HG02973 (cell line): ENCODE measurements at regions not wholly inside any gene's neighbourhood (a gene's known extent, or its start where the extent isn't known, plus 50 kb on each side); places are given as distances from the start of the nearest gene placed in this dataset.
"Not testable (repeated sequence)": the region's sequence is repeated elsewhere in the genome, so short reads cannot be mapped to it uniquely, and the experiment has no call there.

Experiments
- ATAC-seq: cut with Tn5 transposase; IDR thresholded peaks from one replicate; pipeline ENCODE4 v1.9.1; 2021; ENCODE audit warnings: moderate library complexity; ENCODE audit not compliant: unreplicated experiment

- ATAC-seq, result no peak
These were observed 126.6 kb upstream of the NAA20 start for GRCh38 chr20:19890445-19891051.

GRCh38 chr20:19893356-19893755 is 123.8 kb upstream of the NAA20 start:
- ATAC-seq, result no peak

DNA sequence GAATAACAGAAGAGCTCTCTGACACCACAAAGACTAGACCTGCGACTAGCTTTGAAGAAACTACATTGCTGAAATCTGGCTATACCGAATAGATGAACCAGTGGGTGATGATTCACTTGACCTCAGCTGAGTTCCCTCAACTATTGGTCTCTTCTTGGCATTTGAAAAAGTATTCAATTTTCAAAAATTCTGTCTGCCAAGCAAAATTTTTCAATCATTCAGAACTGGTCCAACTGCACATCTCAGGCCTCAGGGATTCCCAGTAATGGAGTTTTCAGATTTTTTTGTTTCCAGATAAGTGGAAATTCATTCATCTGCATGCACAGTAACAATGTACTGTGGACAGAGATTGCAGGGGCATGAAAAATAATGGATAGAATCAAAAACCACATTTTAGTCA is 121.4 kb upstream of the NAA20 start:
- no peak for ATAC-seq

GRCh38 chr20:19897891-19898290 is 119.3 kb upstream of the NAA20 start:
- no peak for ATAC-seq

DNA sequence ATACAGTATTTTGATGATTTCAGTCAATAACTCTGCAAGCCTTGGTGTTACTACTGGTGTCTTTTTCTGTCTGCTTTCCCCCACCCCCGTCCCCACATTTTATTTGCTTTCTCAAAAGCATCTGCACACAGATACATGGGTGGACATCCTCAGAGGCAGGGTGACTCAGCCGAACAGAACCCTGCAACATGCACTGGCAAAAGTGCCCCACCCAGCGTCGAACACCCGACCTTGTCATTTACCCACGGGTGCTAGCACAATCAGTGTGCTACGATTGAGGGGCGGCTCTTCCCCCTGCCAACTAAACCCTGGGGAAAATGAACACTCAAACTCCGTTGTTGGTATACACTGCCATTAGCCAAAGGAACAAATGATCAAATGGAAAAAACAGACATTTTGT is 115.9 kb upstream of the NAA20 start:
- no peak for ATAC-seq

- peak; percentile 59 for ATAC-seq
These were observed 113.9 kb upstream of the NAA20 start for GRCh38 chr20:19903168-19903811.

DNA sequence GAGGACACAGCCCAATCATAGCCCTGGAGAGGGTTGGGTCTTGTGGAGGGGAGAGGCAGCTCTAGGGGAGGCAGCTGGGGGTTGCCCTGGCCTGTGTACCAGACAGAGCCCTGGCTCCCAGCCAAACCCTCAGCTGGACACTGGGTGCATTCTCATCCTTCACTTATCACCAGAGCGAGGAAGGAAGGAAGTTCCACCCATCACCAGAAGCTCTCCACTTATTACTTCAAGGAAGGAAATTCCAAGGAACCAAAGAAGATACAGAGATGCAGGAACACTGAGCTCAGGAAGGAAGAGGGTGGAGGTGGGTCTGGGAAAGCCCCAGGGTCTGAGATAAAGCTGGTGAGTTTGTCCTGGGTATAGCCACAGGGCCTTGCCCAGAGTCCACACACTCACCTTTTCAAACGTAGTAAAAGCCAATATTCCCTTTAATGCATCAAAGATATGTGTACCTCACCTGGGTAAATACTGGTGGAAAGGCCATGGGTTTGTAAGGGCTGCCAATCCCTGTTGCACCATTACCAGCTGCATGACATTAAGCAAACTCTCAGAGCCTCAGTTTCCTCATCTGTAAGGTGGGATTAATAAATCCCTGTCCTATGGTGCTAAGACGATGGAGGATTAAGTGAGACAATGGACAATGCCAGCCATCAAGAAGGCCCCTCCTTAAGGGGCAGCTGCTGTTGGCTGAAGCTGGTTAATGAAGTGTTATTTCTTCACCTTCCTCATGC is 109.7 kb upstream of the NAA20 start:
- ATAC-seq, result no peak

DNA sequence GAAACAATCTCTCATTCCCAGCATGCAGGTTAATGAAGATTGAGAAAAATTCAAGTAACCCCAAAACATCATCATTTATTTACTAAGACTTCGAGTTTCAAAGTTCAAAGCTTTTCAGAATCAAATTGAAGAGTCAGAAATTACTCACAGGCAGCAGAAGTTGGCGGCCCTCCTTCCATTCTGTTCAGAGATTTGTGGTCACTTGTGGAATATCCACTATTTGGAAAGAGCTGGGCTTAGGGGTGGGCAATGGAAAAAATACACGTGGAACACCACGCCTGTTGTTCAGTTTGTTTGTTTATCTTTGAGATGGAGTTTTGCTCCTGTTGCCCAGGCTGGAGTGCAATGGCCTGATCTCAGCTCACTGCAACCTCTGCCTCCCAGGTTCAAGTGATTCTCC is 108.6 kb upstream of the NAA20 start:
- no peak for ATAC-seq

DNA sequence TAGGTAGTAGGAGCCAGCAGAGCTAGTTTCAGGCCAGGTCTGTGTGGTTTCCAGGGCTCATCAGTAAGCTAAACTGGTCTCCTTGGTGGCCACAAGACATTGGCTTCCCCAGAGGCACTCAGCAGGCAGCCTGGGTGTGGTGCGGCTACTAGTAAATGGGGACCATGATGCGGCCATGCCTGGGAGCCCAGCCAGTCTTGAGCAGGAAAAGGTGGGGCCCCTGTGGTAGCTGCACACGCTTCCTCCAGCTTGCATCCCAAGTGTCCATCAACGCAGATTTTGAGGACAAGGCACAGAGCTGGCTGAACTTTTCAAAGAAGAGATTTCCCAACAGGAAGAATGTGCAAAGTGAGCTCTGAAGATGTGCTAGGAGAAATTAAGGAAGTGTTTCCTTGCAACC is 107.4 kb upstream of the NAA20 start:
- no peak for ATAC-seq

GRCh38 chr20:19911810-19912382 is 105.3 kb upstream of the NAA20 start:
- ATAC-seq, result no peak

GRCh38 chr20:19913349-19913748 is 103.8 kb upstream of the NAA20 start:
- no peak for ATAC-seq

DNA sequence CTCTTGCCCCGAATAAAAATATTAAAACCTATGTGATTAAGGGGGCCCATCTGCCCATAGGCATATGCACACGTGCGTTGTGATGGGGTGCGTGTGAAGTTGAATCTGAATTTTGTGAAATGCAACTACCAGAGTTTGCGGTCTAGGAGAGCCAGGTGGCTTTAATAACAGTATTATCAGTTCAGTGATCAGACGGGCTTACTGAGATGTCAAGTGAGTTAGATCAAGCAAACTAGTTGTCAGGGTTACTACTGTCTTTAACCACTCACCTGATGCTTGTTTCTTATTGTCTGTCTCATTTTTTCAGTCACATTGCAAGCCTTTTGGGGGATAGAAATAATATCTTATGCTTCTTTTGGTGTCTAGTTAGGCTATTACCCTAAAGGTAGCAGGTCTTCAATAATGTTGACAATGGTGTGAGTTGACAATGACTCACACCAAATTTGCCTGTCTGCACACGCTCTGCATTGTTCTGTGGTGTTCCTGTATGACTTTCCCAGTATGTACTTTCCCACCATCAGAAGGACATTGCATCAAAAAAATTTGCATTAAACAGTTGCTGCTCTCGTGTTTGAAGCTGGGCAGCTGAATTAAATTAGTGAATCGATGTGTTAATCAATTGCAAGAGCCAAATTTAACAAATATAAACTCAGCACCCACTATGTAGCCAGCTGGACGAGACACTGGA is 103.1 kb upstream of the NAA20 start:
- no peak for ATAC-seq

- ATAC-seq, result no peak
These were observed 101.9 kb upstream of the NAA20 start for GRCh38 chr20:19915111-19915798.

GRCh38 chr20:19916531-19917485 is 100.4 kb upstream of the NAA20 start:
- no peak for ATAC-seq

DNA sequence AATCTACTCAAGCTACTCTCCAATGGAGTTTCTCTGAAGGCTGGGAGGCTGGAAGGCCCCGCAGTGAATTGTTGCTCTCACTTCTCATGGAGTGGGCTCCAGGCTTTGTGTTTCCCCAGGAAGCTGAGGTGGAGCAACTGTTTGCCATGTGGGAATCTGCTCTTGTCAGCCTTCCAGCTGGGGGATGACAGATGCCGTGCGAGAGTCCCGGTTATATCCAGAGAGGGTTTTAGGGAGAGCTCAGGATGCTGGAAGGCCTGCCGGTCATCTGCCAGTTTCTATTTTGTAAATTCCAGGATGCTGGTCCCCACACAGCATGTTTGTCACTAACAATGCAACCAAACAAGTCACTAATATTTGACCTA is 98.2 kb upstream of the NAA20 start:
- no peak for ATAC-seq

- ATAC-seq, result no peak
These were observed 96.6 kb upstream of the NAA20 start for GRCh38 chr20:19920381-19921138.

- no peak for ATAC-seq
These were observed 95.8 kb upstream of the NAA20 start for GRCh38 chr20:19921284-19921793.

DNA sequence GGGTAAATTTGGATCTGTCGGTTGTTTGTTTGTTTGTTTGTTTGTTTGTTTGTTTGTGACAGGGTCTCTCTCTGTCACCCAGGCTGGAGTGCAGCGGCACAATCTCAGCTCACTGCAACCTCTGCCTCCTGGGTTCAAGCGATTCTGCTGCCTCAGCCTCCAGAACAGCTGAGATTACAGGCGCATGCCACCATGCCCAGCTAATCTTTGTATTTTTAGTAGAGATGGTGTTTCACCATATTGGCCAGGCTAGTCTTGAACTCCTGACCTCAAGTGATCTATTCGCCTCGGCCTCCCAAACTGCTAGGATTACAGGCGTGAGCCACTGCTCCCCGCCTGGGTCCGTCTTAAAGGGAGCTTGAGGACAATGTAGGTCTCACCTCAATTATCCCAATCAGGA is 95.3 kb upstream of the NAA20 start:
- ATAC-seq, result not testable (repeated sequence)

DNA sequence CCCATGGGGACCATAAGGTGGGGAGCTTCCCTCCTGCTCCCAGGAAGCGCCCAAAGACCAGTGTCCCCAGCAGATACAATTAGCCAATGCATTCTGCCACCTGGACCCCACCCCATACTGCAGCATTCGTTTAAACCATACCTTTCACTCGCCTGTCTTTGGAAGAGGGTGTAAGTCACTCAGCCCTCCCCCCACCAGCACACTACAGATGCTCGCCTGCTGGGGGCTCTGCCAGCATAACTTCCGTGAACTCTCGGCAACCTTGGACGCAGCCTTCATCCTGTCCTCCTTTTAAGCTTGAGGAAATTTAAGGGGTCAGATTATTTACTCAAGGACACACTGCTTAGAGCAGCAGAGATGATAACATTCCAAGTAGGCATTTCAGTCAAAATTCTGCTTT is 94.4 kb upstream of the NAA20 start:
- ATAC-seq, result no peak
